Neutrophil (primary cell): ENCODE measurements at regions not wholly inside any gene's neighbourhood (a gene's known extent, or its start where the extent isn't known, plus 50 kb on each side); places are given as distances from the start of the nearest gene placed in this dataset.
"Not testable (repeated sequence)": the region's sequence is repeated elsewhere in the genome, so short reads cannot be mapped to it uniquely, and the experiment has no call there.

ENCODE experiments used
- H3K27ac ChIP-seq: fragments of 200-600 bp; sonication (generic); 2 replicates; pipeline ENCODE4 v1.5.1; 2016; ENCODE audit warnings: mild to moderate bottlenecking, moderate library complexity
- H3K27me3 ChIP-seq: fragments of 200-600 bp; sonication (generic); 2 replicates; pipeline ENCODE4 v1.6.0; 2016; ENCODE audit warnings: mild to moderate bottlenecking
- H3K36me3 ChIP-seq: fragments of 200-600 bp; sonication (generic); 2 replicates; pipeline ENCODE4 v1.5.1; 2017
- H3K4me1 ChIP-seq, 2 experiments: fragments of 200-600 bp in 1 of 2; sonication (generic) in 1 of 2; 1 replicate in 1 of 2; 2 replicates in 1 of 2; pipeline versions ENCODE4 v1.5.1 to v1.6.1; 2013 to 2016; ENCODE audit warnings: low read depth in 1 of 2, low read length in 1 of 2, mild to moderate bottlenecking in 1 of 2, moderate library complexity in 1 of 2; ENCODE audit not compliant: control insufficient read depth in 1 of 2, insufficient read depth in 1 of 2
- H3K4me3 ChIP-seq, 2 experiments: fragments of 200-600 bp in 1 of 2; sonication (generic) in 1 of 2; 1 replicate in 1 of 2; 2 replicates in 1 of 2; pipeline ENCODE4 v1.5.1; 2013 to 2016; ENCODE audit warnings: low read depth in 1 of 2, low read length in 1 of 2, mild to moderate bottlenecking in 1 of 2, moderate library complexity in 1 of 2
- H3K9me3 ChIP-seq: fragments of 200-600 bp; sonication (generic); 2 replicates; pipeline ENCODE4 v1.5.1; 2016
- TF ChIP-seq, protein P1 (sequence below): fragments of 200-600 bp; sonication (generic); IDR thresholded peaks from 2 replicates; pipeline ENCODE4 v1.5.1; 2016; ENCODE audit warnings: antibody characterized with exemption

- no peaks in the 10 kb centered on the region for H3K4me1 ChIP-seq
- no peaks in the 10 kb centered on the region for H3K36me3 ChIP-seq
- H3K27ac ChIP-seq = no peak overlapping the region
- no peaks in the 10 kb centered on the region for H3K27me3 ChIP-seq
- no peak overlapping the region for H3K4me3 ChIP-seq
- TF ChIP-seq, protein P1, sequence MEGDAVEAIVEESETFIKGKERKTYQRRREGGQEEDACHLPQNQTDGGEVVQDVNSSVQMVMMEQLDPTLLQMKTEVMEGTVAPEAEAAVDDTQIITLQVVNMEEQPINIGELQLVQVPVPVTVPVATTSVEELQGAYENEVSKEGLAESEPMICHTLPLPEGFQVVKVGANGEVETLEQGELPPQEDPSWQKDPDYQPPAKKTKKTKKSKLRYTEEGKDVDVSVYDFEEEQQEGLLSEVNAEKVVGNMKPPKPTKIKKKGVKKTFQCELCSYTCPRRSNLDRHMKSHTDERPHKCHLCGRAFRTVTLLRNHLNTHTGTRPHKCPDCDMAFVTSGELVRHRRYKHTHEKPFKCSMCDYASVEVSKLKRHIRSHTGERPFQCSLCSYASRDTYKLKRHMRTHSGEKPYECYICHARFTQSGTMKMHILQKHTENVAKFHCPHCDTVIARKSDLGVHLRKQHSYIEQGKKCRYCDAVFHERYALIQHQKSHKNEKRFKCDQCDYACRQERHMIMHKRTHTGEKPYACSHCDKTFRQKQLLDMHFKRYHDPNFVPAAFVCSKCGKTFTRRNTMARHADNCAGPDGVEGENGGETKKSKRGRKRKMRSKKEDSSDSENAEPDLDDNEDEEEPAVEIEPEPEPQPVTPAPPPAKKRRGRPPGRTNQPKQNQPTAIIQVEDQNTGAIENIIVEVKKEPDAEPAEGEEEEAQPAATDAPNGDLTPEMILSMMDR = no peak
- no peaks in the 10 kb centered on the region for H3K9me3 ChIP-seq
These were observed 143.4 kb upstream of the ZNF608 start for GRCh38 chr5:124889850-124890249.

DNA sequence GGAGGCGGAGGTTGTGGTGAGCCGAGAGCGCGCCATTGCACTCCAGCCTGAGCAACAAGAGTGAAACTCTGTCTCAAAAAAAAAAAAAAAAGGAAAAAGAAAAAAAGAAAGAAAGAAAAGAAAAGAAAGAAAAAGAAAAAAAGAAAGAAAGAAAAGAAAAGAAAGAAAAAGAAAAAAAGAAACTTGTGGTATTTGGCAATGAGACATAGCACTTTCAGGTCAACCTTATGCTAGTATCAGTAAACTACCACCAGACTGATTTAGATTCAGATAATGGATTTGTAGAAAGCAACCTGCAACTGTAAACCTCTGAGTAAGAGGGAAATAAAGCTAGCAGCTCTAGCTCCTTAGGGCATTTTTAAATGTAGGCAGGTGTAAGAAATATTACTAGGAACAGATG lies 144.0 kb upstream of the ZNF608 start:
- not testable (repeated sequence) for H3K27me3 ChIP-seq, H3K36me3 ChIP-seq, H3K27ac ChIP-seq, H3K9me3 ChIP-seq, H3K4me1 ChIP-seq, H3K4me3 ChIP-seq

GRCh38 chr5:124891179-124891578 lies 144.7 kb upstream of the ZNF608 start:
- Histone ChIP-seq H3K9me3 (no peaks in the 10 kb centered on the region), H3K27ac (no peak overlapping the region), H3K36me3 (no peaks in the 10 kb centered on the region), H3K4me1 (no peaks in the 10 kb centered on the region), H3K27me3 (no peaks in the 10 kb centered on the region), H3K4me3 (no peak overlapping the region)
- TF ChIP-seq, protein P1 = no peak

DNA sequence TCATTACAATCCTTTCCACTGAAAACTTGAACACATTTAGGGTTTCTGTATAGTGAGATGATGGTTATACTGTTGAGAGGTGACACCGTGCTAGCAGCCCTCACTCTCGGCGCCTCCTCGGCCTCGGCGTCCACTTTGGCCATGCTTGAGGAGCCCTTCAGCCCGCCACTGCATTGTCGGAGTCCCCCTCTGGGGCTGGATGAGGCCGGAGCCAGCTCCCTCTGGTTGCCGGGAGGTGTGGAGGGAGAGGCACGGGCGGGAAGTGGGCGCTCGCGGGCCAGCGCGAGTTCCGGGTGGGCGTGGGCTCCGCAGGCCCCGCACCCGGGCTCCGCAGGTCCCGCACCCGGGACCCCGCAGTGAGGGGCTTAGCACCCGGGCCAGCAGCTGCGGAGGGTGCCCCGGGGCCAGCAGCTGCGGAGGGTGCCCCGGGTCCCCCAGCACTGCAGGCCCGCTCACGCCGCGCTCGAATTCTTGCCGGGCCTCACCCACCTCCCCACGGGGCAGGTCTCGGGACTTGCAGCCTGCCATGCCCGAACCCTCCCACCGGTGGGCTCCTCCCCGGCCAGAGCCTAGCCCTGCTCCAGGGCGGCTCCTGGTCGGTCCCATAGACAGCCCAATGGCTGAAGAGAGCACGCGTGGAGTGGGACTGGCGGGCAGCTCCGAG lies 145.9 kb upstream of the ZNF608 start:
- TF ChIP-seq, protein P1 = no peak
- Histone ChIP-seq H3K4me1 (no peaks in the 10 kb centered on the region), H3K9me3 (no peaks in the 10 kb centered on the region), H3K27ac (no peak overlapping the region), H3K4me3 (no peak overlapping the region), H3K36me3 (no peaks in the 10 kb centered on the region), H3K27me3 (no peaks in the 10 kb centered on the region)

- Histone ChIP-seq H3K27me3 (no peaks in the 10 kb centered on the region), H3K9me3 (no peaks in the 10 kb centered on the region), H3K4me3 (no peak overlapping the region), H3K4me1 (no peaks in the 10 kb centered on the region), H3K36me3 (no peaks in the 10 kb centered on the region), H3K27ac (no peak overlapping the region)
- TF ChIP-seq, protein P1 = no peak
These were observed 148.1 kb upstream of the ZNF608 start for GRCh38 chr5:124894541-124894940.

GRCh38 chr5:124895236-124895635 lies 148.8 kb upstream of the ZNF608 start:
- H3K4me1 ChIP-seq = no peaks in the 10 kb centered on the region
- no peak overlapping the region for H3K4me3 ChIP-seq
- H3K9me3 ChIP-seq = no peaks in the 10 kb centered on the region
- H3K27ac ChIP-seq = no peak overlapping the region
- no peaks in the 10 kb centered on the region for H3K36me3 ChIP-seq
- TF ChIP-seq, protein P1 = no peak
- no peaks in the 10 kb centered on the region for H3K27me3 ChIP-seq
